Endothelial cell of umbilical vein (primary cell): ENCODE measurements at regions not wholly inside any gene's neighbourhood (a gene's known extent, or its start where the extent isn't known, plus 50 kb on each side); places are given as distances from the start of the nearest gene placed in this dataset.

ENCODE experiments used
- BruUV-seq: library from RNA; stranded (reverse); fragments of 400-500 nt; replicated peaks from 2 replicates; lab custom pipeline; 2021; lab: Mats Ljungman, UMichigan
- CTCF ChIA-PET: fragments of 300-600, 350-600 bp; sonication (Branson Sonifier 250); formaldehyde crosslinking; loops from one replicate; lab custom pipeline; 2021; ENCODE audit warnings: antibody characterized with exemption, inconsistent platforms; lab: Charles Lee
- POLR2A ChIA-PET: fragments of 300-600, 350-600 bp; sonication (Branson Sonifier 250); formaldehyde crosslinking; loops from one replicate; lab custom pipeline; 2021; ENCODE audit warnings: antibody characterized with exemption, inconsistent platforms; lab: Charles Lee
- DNase-seq: peaks from one replicate; pipeline ENCODE4 v3.0.0-alpha.2; 2011; ENCODE audit warnings: low read depth, low spot score
- FAIRE-seq: peaks from 2 replicates; lab custom pipeline; 2011; peaks lifted over from hg19 to GRCh38; lab: Jason Lieb, UNC
- H2AFZ ChIP-seq: 2 replicates; pipeline ENCODE4 v1.6.0; 2012; ENCODE audit warnings: low read depth, low read length, control low read depth, inconsistent platforms
- H3K27ac ChIP-seq: 2 replicates; pipeline ENCODE4 v1.5.1; 2011; ENCODE audit warnings: low read depth, mild to moderate bottlenecking, control low read depth, low read length, moderate library complexity; ENCODE audit not compliant: insufficient read depth
- H3K27me3 ChIP-seq, 2 experiments: 2 replicates each; pipeline versions ENCODE4 v1.6.0 to v1.6.1; 2011; ENCODE audit warnings: low read length in 2 of 2, mixed read lengths in 1 of 2; ENCODE audit not compliant: control insufficient read depth in 2 of 2, insufficient read depth in 2 of 2
- H3K36me3 ChIP-seq, 2 experiments: 2 replicates in 1 of 2; 3 replicates in 1 of 2; pipeline ENCODE4 v1.5.1; 2011; ENCODE audit warnings: low read length in 2 of 2, mild to moderate bottlenecking in 1 of 2, moderate library complexity in 1 of 2; ENCODE audit not compliant: control insufficient read depth in 2 of 2, insufficient read depth in 2 of 2; ENCODE audit errors: extremely low read depth in 1 of 2
- H3K4me1 ChIP-seq: 3 replicates; pipeline ENCODE4 v1.5.1; 2011; ENCODE audit warnings: mild to moderate bottlenecking, low read length; ENCODE audit not compliant: control insufficient read depth, insufficient read depth; ENCODE audit errors: extremely low read depth
- H3K4me2 ChIP-seq: 2 replicates; pipeline ENCODE4 v1.6.1; 2011; ENCODE audit warnings: low read length, control low read depth, mixed read lengths; ENCODE audit not compliant: insufficient read depth
- H3K4me3 ChIP-seq, 3 experiments: fragments of 200-600 bp in 1 of 3; sonication (generic), shearing (Covaris generic) in 1 of 3; replicated peaks in 1 of 3; 2 replicates each; pipeline ENCODE4 v1.5.1; 2011 to 2016; ENCODE audit warnings: control low read depth in 3 of 3, low read length in 3 of 3, mild to moderate bottlenecking in 2 of 3, inconsistent platforms in 1 of 3, low read depth in 1 of 3, moderate library complexity in 1 of 3; ENCODE audit not compliant: insufficient read depth in 1 of 3
- H3K79me2 ChIP-seq: 2 replicates; pipeline ENCODE4 v1.6.0; 2012; ENCODE audit warnings: low read length, inconsistent platforms; ENCODE audit not compliant: control insufficient read depth, insufficient read depth
- H3K9ac ChIP-seq: replicated peaks from 2 replicates; pipeline ENCODE3; 2011; ENCODE audit warnings: low read length, control low read depth; ENCODE audit not compliant: insufficient read depth; ENCODE audit errors: extremely low read depth
- H3K9me1 ChIP-seq: replicated peaks from 3 replicates; pipeline ENCODE4 v1.6.0; 2011; ENCODE audit warnings: mild to moderate bottlenecking, low read length; ENCODE audit not compliant: control insufficient read depth, insufficient read depth; ENCODE audit errors: extremely low read depth
- H3K9me3 ChIP-seq: replicated peaks from 2 replicates; pipeline ENCODE4 v1.5.1; 2012; ENCODE audit warnings: low read length, inconsistent platforms; ENCODE audit not compliant: control insufficient read depth, insufficient read depth
- H4K20me1 ChIP-seq: replicated peaks from 2 replicates; pipeline ENCODE3; 2011; ENCODE audit warnings: mild to moderate bottlenecking, low read length; ENCODE audit not compliant: control insufficient read depth, insufficient read depth; ENCODE audit errors: extremely low read depth
- EZH2 ChIP-seq: IDR thresholded peaks from 2 replicates; pipeline ENCODE4 v1.6.1; 2012; ENCODE audit warnings: borderline replicate concordance, low read depth, mild to moderate bottlenecking, moderate library complexity, low read length, inconsistent platforms; ENCODE audit not compliant: severe bottlenecking
- FOS ChIP-seq: IDR thresholded peaks from 2 replicates; pipeline ENCODE4 v1.6.1; 2011; ENCODE audit warnings: mild to moderate bottlenecking, low read length, moderate library complexity, borderline replicate concordance; ENCODE audit not compliant: insufficient read depth
- GATA2 ChIP-seq: IDR thresholded peaks from 2 replicates; pipeline ENCODE4 v1.7.0; 2011; ENCODE audit warnings: low read depth, mild to moderate bottlenecking, moderate library complexity, mixed read lengths, low read length; ENCODE audit not compliant: insufficient read length, insufficient read depth
- JUN ChIP-seq: IDR thresholded peaks from 2 replicates; pipeline ENCODE4 v1.6.1; 2011; ENCODE audit warnings: borderline replicate concordance, low read depth; ENCODE audit not compliant: insufficient read length, insufficient read depth
- MYC ChIP-seq: IDR thresholded peaks from one replicate; pipeline ENCODE4 v1.6.1; 2011; ENCODE audit warnings: mild to moderate bottlenecking, low read depth, low read length
- POLR2A ChIP-seq: IDR thresholded peaks from 2 replicates; pipeline ENCODE4 v1.6.1; 2012; ENCODE audit warnings: low read depth, mild to moderate bottlenecking, control low read depth, low read length
- POLR2AphosphoS5 ChIP-seq: IDR thresholded peaks from 2 replicates; pipeline ENCODE4 v1.6.1; 2012; ENCODE audit warnings: low read depth, mild to moderate bottlenecking, control low read depth, low read length, moderate library complexity; ENCODE audit not compliant: insufficient read depth
- dilution Hi-C: fragments of 300-500 bp; cut with MboI; formaldehyde crosslinking; loops from one replicate; pipeline ENCODE4 v1.15.0; 2019; ENCODE audit warnings: low sequenced_read_pairs; ENCODE audit not compliant: extremely low pct_ligation_motif_present
- intact Hi-C: fragments of 100-400 bp; cut with micrococcal nuclease; formaldehyde crosslinking; loops from one replicate; pipeline ENCODE4 v1.10.0; 2022
- TF ChIP-seq, protein P1 (sequence below): IDR thresholded peaks from 2 replicates; pipeline ENCODE4 v1.6.1; 2011; ENCODE audit not compliant: insufficient read depth, insufficient read length
- TF ChIP-seq, protein P2 (sequence below), 2 donors: IDR thresholded peaks; 1 replicate in 1 of 2; 2 replicates in 1 of 2; pipeline ENCODE4 v1.5.1; 2011; ENCODE audit warnings: low read length in 2 of 2, mild to moderate bottlenecking in 2 of 2, moderate library complexity in 2 of 2, control low read depth in 1 of 2, inconsistent platforms in 1 of 2, low read depth in 1 of 2; ENCODE audit not compliant: insufficient read depth in 1 of 2; ENCODE audit errors: extremely low read depth in 1 of 2

DNA sequence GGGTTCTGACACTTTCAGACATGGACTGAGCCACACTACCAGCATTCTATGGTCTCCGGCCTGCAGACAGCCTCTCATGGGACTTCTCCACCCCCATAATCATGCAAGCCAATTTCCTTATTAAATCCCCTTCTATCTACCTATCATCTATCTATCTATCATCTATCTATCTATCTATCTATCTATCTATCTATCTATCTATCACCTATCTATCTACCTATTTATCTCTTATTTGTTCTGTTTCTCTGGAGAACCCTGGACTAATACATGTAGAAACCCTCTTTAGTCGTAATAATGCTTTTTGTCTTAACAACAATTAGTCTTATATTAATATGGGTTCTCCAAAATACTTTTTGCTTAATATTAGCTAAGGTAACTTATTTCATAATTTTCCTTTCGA, 174.1 kb upstream of the PRSS16 start:
- dilution Hi-C loops, result no loop called here
- H3K79me2 ChIP-seq, result no peaks in the 10 kb centered on the region
- H3K36me3 ChIP-seq, result no peaks in the 10 kb centered on the region
- no peak for FAIRE-seq
- no peak overlapping the region for H3K4me3 ChIP-seq
- no peaks in the 10 kb centered on the region for H3K9me3 ChIP-seq
- H3K4me1 ChIP-seq, result no peaks in the 10 kb centered on the region
- H3K9me1 ChIP-seq, result no peaks in the 10 kb centered on the region
- POLR2A ChIA-PET, result no interaction called here
- H2AFZ ChIP-seq, result no peak overlapping the region
- CTCF ChIA-PET, result no interaction called here
- no peak overlapping the region for H3K4me2 ChIP-seq
- intact Hi-C loops, result no loop called here
- no peak for DNase-seq
- no peak overlapping the region for H3K9ac ChIP-seq
- no peaks in the 10 kb centered on the region for H4K20me1 ChIP-seq
- peaks cover 3 to 23% of the 10 kb centered on the region in 2 experiments for H3K27me3 ChIP-seq
- TF ChIP-seq POLR2AphosphoS5, result no peak
- H3K27ac ChIP-seq, result no peak overlapping the region
- BruUV-seq, result no TSS peak

DNA sequence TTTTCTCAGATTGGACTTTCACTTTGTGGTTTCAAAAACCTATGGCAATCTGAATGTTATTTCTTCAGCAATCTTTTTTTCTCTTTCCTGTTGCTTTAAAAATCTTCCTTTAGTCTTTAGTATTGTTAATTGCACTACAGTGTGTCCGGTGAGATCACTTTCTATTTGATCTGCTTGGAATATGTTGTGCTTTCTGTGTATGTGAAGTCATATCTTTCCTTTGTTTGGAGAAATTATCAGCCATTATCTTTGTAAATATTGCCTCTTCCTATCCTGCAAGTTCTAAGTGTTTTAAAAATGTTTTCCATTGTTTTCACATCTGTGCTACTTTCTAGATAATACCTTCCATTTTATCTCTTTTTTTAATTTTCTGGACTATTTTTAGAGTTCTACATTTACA, 171.4 kb upstream of the PRSS16 start:
- POLR2A ChIA-PET, result no interaction called here
- no peaks in the 10 kb centered on the region for H3K79me2 ChIP-seq
- no peak overlapping the region for H2AFZ ChIP-seq
- DNase-seq (no peak), FAIRE-seq (no peak)
- no TSS peak for BruUV-seq
- H3K9me1 ChIP-seq, result no peaks in the 10 kb centered on the region
- peaks cover 3 to 19% of the 10 kb centered on the region in 2 experiments for H3K27me3 ChIP-seq
- no peaks in the 10 kb centered on the region for H3K36me3 ChIP-seq
- CTCF ChIA-PET, result no interaction called here
- H3K27ac ChIP-seq, result no peak overlapping the region
- dilution Hi-C loops, result no loop called here
- H3K4me2 ChIP-seq, result no peak overlapping the region
- peaks cover 2% of the 10 kb centered on the region for H3K4me1 ChIP-seq
- intact Hi-C loops, result loop anchor here (5.0 kb wide), 1 partner anchor 734 kb away; no protein-coding TSS in a partner anchor
- no peak overlapping the region for H3K4me3 ChIP-seq
- H3K9ac ChIP-seq, result no peak overlapping the region
- H3K9me3 ChIP-seq, result no peaks in the 10 kb centered on the region
- TF ChIP-seq, protein P1, sequence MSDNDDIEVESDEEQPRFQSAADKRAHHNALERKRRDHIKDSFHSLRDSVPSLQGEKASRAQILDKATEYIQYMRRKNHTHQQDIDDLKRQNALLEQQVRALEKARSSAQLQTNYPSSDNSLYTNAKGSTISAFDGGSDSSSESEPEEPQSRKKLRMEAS, result no peak
- TF ChIP-seq GATA2 (no peak), POLR2AphosphoS5 (no peak), JUN (no peak), MYC (no peak), FOS (no peak), EZH2 (no peak), POLR2A (no peak)
- TF ChIP-seq, protein P2, sequence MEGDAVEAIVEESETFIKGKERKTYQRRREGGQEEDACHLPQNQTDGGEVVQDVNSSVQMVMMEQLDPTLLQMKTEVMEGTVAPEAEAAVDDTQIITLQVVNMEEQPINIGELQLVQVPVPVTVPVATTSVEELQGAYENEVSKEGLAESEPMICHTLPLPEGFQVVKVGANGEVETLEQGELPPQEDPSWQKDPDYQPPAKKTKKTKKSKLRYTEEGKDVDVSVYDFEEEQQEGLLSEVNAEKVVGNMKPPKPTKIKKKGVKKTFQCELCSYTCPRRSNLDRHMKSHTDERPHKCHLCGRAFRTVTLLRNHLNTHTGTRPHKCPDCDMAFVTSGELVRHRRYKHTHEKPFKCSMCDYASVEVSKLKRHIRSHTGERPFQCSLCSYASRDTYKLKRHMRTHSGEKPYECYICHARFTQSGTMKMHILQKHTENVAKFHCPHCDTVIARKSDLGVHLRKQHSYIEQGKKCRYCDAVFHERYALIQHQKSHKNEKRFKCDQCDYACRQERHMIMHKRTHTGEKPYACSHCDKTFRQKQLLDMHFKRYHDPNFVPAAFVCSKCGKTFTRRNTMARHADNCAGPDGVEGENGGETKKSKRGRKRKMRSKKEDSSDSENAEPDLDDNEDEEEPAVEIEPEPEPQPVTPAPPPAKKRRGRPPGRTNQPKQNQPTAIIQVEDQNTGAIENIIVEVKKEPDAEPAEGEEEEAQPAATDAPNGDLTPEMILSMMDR (IDR thresholded peaks at IDR 0.05; ENCODE audit: extremely low read depth in 1 of 2, insufficient read depth in 1 of 2, low read depth in 1 of 2, low read length in 2 of 2), result no peak
- no peaks in the 10 kb centered on the region for H4K20me1 ChIP-seq
